Osteoblast (primary cell): ENCODE measurements at regions not wholly inside any gene's neighbourhood (a gene's known extent, or its start where the extent isn't known, plus 50 kb on each side); places are given as distances from the start of the nearest gene placed in this dataset.

Experiments used
- DNase-seq: peaks from one replicate; pipeline ENCODE4 v3.0.0; 2011; ENCODE audit warnings: low spot score, mixed read lengths; ENCODE audit not compliant: insufficient read length; ENCODE audit errors: missing footprints
- H2AFZ ChIP-seq: 2 replicates; pipeline ENCODE4 v1.6.0; 2011; ENCODE audit warnings: mild to moderate bottlenecking, low read length
- H3K27ac ChIP-seq: 2 replicates; pipeline ENCODE4 v1.5.1; 2011; ENCODE audit warnings: mild to moderate bottlenecking, low read depth, low read length, moderate library complexity
- H3K27me3 ChIP-seq: 2 replicates; pipeline ENCODE4 v1.6.0; 2012; ENCODE audit warnings: mild to moderate bottlenecking, control low read depth, inconsistent platforms, low read length, moderate library complexity; ENCODE audit not compliant: insufficient read depth
- H3K36me3 ChIP-seq: 2 replicates; pipeline ENCODE4 v1.5.1; 2011; ENCODE audit warnings: mild to moderate bottlenecking, low read length, control low read depth, moderate library complexity; ENCODE audit not compliant: insufficient read depth
- H3K4me1 ChIP-seq: 2 replicates; pipeline ENCODE4 v1.5.1; 2011; ENCODE audit warnings: mild to moderate bottlenecking, low read length, control low read depth, moderate library complexity; ENCODE audit not compliant: insufficient read depth
- H3K4me2 ChIP-seq: 2 replicates; pipeline ENCODE4 v1.6.0; 2011; ENCODE audit warnings: mild to moderate bottlenecking, low read length; ENCODE audit not compliant: insufficient read depth
- H3K4me3 ChIP-seq: fragments of 200-600 bp; sonication (generic); 3 replicates; pipeline ENCODE4 v1.5.1; 2012; ENCODE audit warnings: mild to moderate bottlenecking, low read length, inconsistent platforms; ENCODE audit not compliant: insufficient read depth
- H3K79me2 ChIP-seq: 2 replicates; pipeline ENCODE4 v1.6.0; 2012; ENCODE audit warnings: mild to moderate bottlenecking, low read length, control low read depth, inconsistent platforms; ENCODE audit not compliant: insufficient read depth
- H3K9me3 ChIP-seq: 2 replicates; pipeline ENCODE4 v1.5.1; 2011; ENCODE audit warnings: low read depth, low read length, control low read depth
- H4K20me1 ChIP-seq: 2 replicates; pipeline ENCODE4 v1.6.0; 2012; ENCODE audit warnings: mild to moderate bottlenecking, low read length, control low read depth; ENCODE audit not compliant: insufficient read depth
- TF ChIP-seq, protein P1 (sequence below): IDR thresholded peaks from 2 replicates; pipeline ENCODE4 v1.5.1; 2011; ENCODE audit warnings: mild to moderate bottlenecking, low read depth, low read length, moderate library complexity; ENCODE audit errors: extremely low read depth

GRCh38 chr4:154140869-154141268 is 350.7 kb downstream of the DCHS2 start:
- H3K79me2 ChIP-seq: no peaks in the 10 kb centered on the region
- no peaks in the 10 kb centered on the region for H3K9me3 ChIP-seq
- H3K4me1 ChIP-seq: no peaks in the 10 kb centered on the region
- no peak for DNase-seq
- H3K4me3 ChIP-seq: no peak overlapping the region
- TF ChIP-seq, protein P1, sequence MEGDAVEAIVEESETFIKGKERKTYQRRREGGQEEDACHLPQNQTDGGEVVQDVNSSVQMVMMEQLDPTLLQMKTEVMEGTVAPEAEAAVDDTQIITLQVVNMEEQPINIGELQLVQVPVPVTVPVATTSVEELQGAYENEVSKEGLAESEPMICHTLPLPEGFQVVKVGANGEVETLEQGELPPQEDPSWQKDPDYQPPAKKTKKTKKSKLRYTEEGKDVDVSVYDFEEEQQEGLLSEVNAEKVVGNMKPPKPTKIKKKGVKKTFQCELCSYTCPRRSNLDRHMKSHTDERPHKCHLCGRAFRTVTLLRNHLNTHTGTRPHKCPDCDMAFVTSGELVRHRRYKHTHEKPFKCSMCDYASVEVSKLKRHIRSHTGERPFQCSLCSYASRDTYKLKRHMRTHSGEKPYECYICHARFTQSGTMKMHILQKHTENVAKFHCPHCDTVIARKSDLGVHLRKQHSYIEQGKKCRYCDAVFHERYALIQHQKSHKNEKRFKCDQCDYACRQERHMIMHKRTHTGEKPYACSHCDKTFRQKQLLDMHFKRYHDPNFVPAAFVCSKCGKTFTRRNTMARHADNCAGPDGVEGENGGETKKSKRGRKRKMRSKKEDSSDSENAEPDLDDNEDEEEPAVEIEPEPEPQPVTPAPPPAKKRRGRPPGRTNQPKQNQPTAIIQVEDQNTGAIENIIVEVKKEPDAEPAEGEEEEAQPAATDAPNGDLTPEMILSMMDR: no peak
- no peak overlapping the region for H3K4me2 ChIP-seq
- H3K27ac ChIP-seq: no peak overlapping the region
- H3K36me3 ChIP-seq: no peaks in the 10 kb centered on the region
- no peaks in the 10 kb centered on the region for H4K20me1 ChIP-seq
- no peaks in the 10 kb centered on the region for H3K27me3 ChIP-seq
- no peak overlapping the region for H2AFZ ChIP-seq

- Histone ChIP-seq H3K79me2 (no peaks in the 10 kb centered on the region), H3K27me3 (no peaks in the 10 kb centered on the region), H3K4me1 (no peaks in the 10 kb centered on the region), H3K4me2 (no peak overlapping the region), H4K20me1 (no peaks in the 10 kb centered on the region), H3K36me3 (no peaks in the 10 kb centered on the region), H3K4me3 (no peak overlapping the region), H3K27ac (no peak overlapping the region), H3K9me3 (no peaks in the 10 kb centered on the region), H2AFZ (no peak overlapping the region)
- no peak for DNase-seq
- TF ChIP-seq, protein P1: no peak
These were observed 348.5 kb upstream of the SFRP2 start for GRCh38 chr4:154137320-154137905.

DNA sequence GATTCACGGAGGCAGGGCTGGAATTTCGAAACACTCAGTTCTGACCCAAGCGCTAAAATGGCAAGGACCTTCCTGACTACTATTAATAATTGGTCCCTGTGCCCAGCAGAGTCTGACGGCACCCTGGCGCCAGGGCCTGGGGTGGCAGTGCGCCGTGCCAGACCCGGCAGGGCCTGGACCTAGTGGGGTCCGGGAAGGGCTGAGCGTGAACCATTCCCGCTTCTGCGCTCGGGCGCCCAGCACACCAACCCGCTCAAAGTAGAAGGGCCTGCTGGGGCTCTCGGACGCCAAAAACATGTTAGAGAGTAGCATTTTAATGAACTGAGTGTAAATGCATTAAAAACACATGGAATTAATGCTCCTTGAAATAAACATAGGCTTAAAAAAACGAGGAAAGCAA is 346.7 kb upstream of the SFRP2 start:
- no peaks in the 10 kb centered on the region for H3K9me3 ChIP-seq
- no peak overlapping the region for H2AFZ ChIP-seq
- no peak overlapping the region for H3K4me2 ChIP-seq
- no peak for DNase-seq
- H4K20me1 ChIP-seq: no peaks in the 10 kb centered on the region
- no peak overlapping the region for H3K27ac ChIP-seq
- TF ChIP-seq, protein P1: no peak
- H3K4me1 ChIP-seq: no peaks in the 10 kb centered on the region
- no peak overlapping the region for H3K4me3 ChIP-seq
- no peaks in the 10 kb centered on the region for H3K79me2 ChIP-seq
- no peaks in the 10 kb centered on the region for H3K27me3 ChIP-seq
- no peaks in the 10 kb centered on the region for H3K36me3 ChIP-seq

GRCh38 chr4:154132406-154132805 is 343.5 kb upstream of the SFRP2 start:
- Histone ChIP-seq H3K79me2 (no peaks in the 10 kb centered on the region), H3K36me3 (no peaks in the 10 kb centered on the region), H3K4me2 (no peak overlapping the region), H4K20me1 (no peaks in the 10 kb centered on the region), H3K27me3 (no peaks in the 10 kb centered on the region), H3K9me3 (no peaks in the 10 kb centered on the region), H3K4me3 (no peak overlapping the region), H3K4me1 (no peaks in the 10 kb centered on the region), H3K27ac (no peak overlapping the region), H2AFZ (no peak overlapping the region)
- TF ChIP-seq, protein P1: no peak
- no peak for DNase-seq
